Stimulated activated CD4-positive, alpha-beta T cell treated with anti-CD3 and anti-CD28 coated beads, Interleukin-12 subunit alpha, Interleukin-12 subunit beta, amount 100 ng/mL, for 24 hours (primary cell): ENCODE measurements at regions not wholly inside any gene's neighbourhood (a gene's known extent, or its start where the extent isn't known, plus 50 kb on each side); places are given as distances from the start of the nearest gene placed in this dataset.

Experiments used
- DNase-seq, 2 experiments: peaks; one replicate each; pipeline ENCODE4 v3.0.0-alpha.2; 2020; ENCODE audit warnings: low read depth in 2 of 2

GRCh38 chr11:32161293-32161692, 70.4 kb downstream of the RCN1 start:
- no peak for DNase-seq

- no peak for DNase-seq
These were observed 71.5 kb downstream of the RCN1 start for GRCh38 chr11:32162351-32162750.

- no peak for DNase-seq
These were observed 72.0 kb downstream of the RCN1 start for GRCh38 chr11:32162906-32163305.

GRCh38 chr11:32163557-32163956, 72.7 kb downstream of the RCN1 start:
- no peak for DNase-seq

GRCh38 chr11:32164836-32165235, 74.0 kb downstream of the RCN1 start:
- no peak for DNase-seq

GRCh38 chr11:32168924-32169323, 78.0 kb downstream of the RCN1 start:
- no peak for DNase-seq

- DNase-seq: no peak
These were observed 80.6 kb downstream of the RCN1 start for GRCh38 chr11:32171445-32171844.

GRCh38 chr11:32172041-32172847, 81.4 kb downstream of the RCN1 start:
- DNase-seq: no peak

- peak in 1 of 2 experiments; percentile 15 for DNase-seq
These were observed 82.3 kb downstream of the RCN1 start for GRCh38 chr11:32172848-32173834.

GRCh38 chr11:32173977-32174376, 83.1 kb downstream of the RCN1 start:
- DNase-seq: no peak

GRCh38 chr11:32176223-32176934, 85.5 kb downstream of the RCN1 start:
- peak; percentile 66 to 74 for DNase-seq

GRCh38 chr11:32178692-32179091, 87.8 kb downstream of the RCN1 start:
- no peak for DNase-seq

GRCh38 chr11:32183512-32183911, 92.6 kb downstream of the RCN1 start:
- DNase-seq: no peak

- DNase-seq: no peak
These were observed 93.3 kb downstream of the RCN1 start for GRCh38 chr11:32184041-32184722.

- no peak for DNase-seq
These were observed 94.0 kb downstream of the RCN1 start for GRCh38 chr11:32184723-32185376.

GRCh38 chr11:32186118-32186517, 95.2 kb downstream of the RCN1 start:
- no peak for DNase-seq

GRCh38 chr11:32187111-32187510, 96.2 kb downstream of the RCN1 start:
- DNase-seq: no peak

- no peak for DNase-seq
These were observed 97.9 kb downstream of the RCN1 start for GRCh38 chr11:32188785-32189184.

GRCh38 chr11:32196137-32196536, 105.3 kb downstream of the RCN1 start:
- DNase-seq: no peak

GRCh38 chr11:32198053-32198452, 107.2 kb downstream of the RCN1 start:
- DNase-seq: no peak
